ENCODE measurements at regions not wholly inside any gene's neighbourhood (a gene's known extent, or its start where the extent isn't known, plus 50 kb on each side); places are given as distances from the start of the nearest gene placed in this dataset.

DNA sequence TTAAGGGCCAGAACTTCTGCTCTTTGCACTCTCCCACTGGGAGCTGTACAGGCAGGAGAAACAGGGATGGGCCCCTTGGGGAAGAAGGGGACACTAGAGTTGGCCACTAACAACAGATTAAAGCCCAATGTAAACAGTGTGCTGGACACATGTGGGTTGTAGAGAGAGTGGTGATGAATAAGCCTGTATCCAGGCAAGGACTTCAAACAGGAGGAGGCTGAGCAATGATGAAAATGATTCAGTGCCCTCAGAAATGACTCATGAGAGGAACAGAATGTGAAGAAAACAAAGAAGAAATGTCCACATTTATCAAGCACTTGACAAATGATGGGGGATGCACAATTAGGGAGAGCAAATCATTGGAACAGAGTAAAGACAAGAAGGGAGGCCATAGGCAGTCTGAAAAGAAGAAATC lies 242.3 kb downstream of the TBX18 start:
- TF ChIP-seq, protein P1, sequence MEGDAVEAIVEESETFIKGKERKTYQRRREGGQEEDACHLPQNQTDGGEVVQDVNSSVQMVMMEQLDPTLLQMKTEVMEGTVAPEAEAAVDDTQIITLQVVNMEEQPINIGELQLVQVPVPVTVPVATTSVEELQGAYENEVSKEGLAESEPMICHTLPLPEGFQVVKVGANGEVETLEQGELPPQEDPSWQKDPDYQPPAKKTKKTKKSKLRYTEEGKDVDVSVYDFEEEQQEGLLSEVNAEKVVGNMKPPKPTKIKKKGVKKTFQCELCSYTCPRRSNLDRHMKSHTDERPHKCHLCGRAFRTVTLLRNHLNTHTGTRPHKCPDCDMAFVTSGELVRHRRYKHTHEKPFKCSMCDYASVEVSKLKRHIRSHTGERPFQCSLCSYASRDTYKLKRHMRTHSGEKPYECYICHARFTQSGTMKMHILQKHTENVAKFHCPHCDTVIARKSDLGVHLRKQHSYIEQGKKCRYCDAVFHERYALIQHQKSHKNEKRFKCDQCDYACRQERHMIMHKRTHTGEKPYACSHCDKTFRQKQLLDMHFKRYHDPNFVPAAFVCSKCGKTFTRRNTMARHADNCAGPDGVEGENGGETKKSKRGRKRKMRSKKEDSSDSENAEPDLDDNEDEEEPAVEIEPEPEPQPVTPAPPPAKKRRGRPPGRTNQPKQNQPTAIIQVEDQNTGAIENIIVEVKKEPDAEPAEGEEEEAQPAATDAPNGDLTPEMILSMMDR (optimal IDR thresholded peaks at IDR 0.05 in 1 of 3, IDR thresholded peaks at IDR 0.05 in 1 of 3, conservative IDR thresholded peaks at IDR 0.05 in 1 of 3; ENCODE audit: extremely low read depth in 1 of 3, insufficient read depth in 2 of 3, low read length in 3 of 3): no peak
- no peak for TF ChIP-seq EZH2 (IDR thresholded peaks at IDR 0.05; ENCODE audit: low read length)

Measured in keratinocyte (primary cell).